Caco-2 (cell line): ENCODE measurements at regions not wholly inside any gene's neighbourhood (a gene's known extent, or its start where the extent isn't known, plus 50 kb on each side); places are given as distances from the start of the nearest gene placed in this dataset.

ENCODE experiments used
- BruUV-seq: library from RNA; stranded (reverse); fragments of 400-500 nt; replicated peaks from 2 replicates; lab custom pipeline; 2021; lab: Mats Ljungman, UMichigan
- CTCF ChIA-PET: fragments of 300-600 bp; sonication (Branson Sonifier 250); formaldehyde crosslinking; loops from one replicate; lab custom pipeline; 2022; ENCODE audit warnings: antibody characterized with exemption; lab: Charles Lee
- POLR2A ChIA-PET: fragments of 300-600 bp; sonication (Branson Sonifier 250); formaldehyde crosslinking; loops from one replicate; lab custom pipeline; 2022; ENCODE audit warnings: antibody characterized with exemption; lab: Charles Lee
- DNase-seq, 2 experiments: peaks; one replicate each; pipeline versions ENCODE4 v3.0.0 to v3.0.0-alpha.2; 2020 to 2022
- H3K27me3 ChIP-seq: replicated peaks from 2 replicates; pipeline ENCODE4 v1.6.0; 2011; ENCODE audit warnings: low read length; ENCODE audit not compliant: control insufficient read depth, insufficient read depth
- H3K36me3 ChIP-seq: 2 replicates; pipeline ENCODE4 v1.5.1; 2011; ENCODE audit warnings: low read length; ENCODE audit not compliant: control insufficient read depth, insufficient read depth
- H3K4me1 ChIP-seq: fragments of 250-450 bp; sonication (Bioruptor Pico); 2 replicates; pipeline ENCODE4 v1.5.1; 2020; ENCODE audit warnings: mild to moderate bottlenecking
- H3K4me3 ChIP-seq: 2 replicates; pipeline ENCODE4 v1.5.1; 2011; ENCODE audit warnings: low read depth, mild to moderate bottlenecking, control low read depth, low read length
- H3K9me3 ChIP-seq: fragments of 250-450 bp; sonication (Bioruptor Pico); 2 replicates; pipeline ENCODE4 v1.5.1; 2020; ENCODE audit warnings: mild to moderate bottlenecking, moderate library complexity
- H3K27ac Mint-ChIP-seq: one replicate; pipeline ENCODE4 v1.8.0; 2022; ENCODE audit warnings: mixed read lengths; ENCODE audit not compliant: unreplicated experiment
- H3K27me3 Mint-ChIP-seq: one replicate; pipeline ENCODE4 v1.8.0; 2022; ENCODE audit warnings: mixed read lengths; ENCODE audit not compliant: insufficient read depth, unreplicated experiment
- H3K36me3 Mint-ChIP-seq: one replicate; pipeline ENCODE4 v1.8.0; 2022; ENCODE audit warnings: mild to moderate bottlenecking, mixed read lengths; ENCODE audit not compliant: insufficient read depth, unreplicated experiment
- H3K4me1 Mint-ChIP-seq: one replicate; pipeline ENCODE4 v1.8.0; 2022; ENCODE audit warnings: low read depth, mixed read lengths; ENCODE audit not compliant: unreplicated experiment
- H3K4me3 Mint-ChIP-seq: one replicate; pipeline ENCODE4 v1.8.0; 2022; ENCODE audit warnings: mild to moderate bottlenecking, moderate library complexity, mixed read lengths; ENCODE audit not compliant: unreplicated experiment
- H3K9me3 Mint-ChIP-seq: one replicate; pipeline ENCODE4 v1.8.0; 2022; ENCODE audit warnings: mixed read lengths; ENCODE audit not compliant: unreplicated experiment
- CTCF ChIP-seq, 2 experiments: fragments of 200-600 bp in 1 of 2; IDR thresholded peaks; 1 replicate in 1 of 2; 2 replicates in 1 of 2; pipeline versions ENCODE4 v1.5.1 to v1.8.0; 2011 to 2022; ENCODE audit warnings: antibody characterized with exemption in 1 of 2, control low read depth in 1 of 2, inconsistent platforms in 1 of 2, low read depth in 1 of 2, low read length in 1 of 2, mild to moderate bottlenecking in 1 of 2, moderate library complexity in 1 of 2; ENCODE audit not compliant: insufficient read depth in 1 of 2, severe bottlenecking in 1 of 2, unreplicated experiment in 1 of 2
- intact Hi-C: fragments of 100-400 bp; cut with micrococcal nuclease; formaldehyde crosslinking; loops from one replicate; pipeline ENCODE4 v1.10.0; 2022; ENCODE audit not compliant: unreplicated experiment

GRCh38 chr13:47463726-47464125 lies 537.3 kb downstream of the SUCLA2 start:
- Histone ChIP-seq H3K9me3 (no peaks in the 10 kb centered on the region), H3K27me3 (no peaks in the 10 kb centered on the region), H3K4me3 (no peak overlapping the region), H3K4me1 (no peaks in the 10 kb centered on the region), H3K36me3 (no peaks in the 10 kb centered on the region)
- peaks cover 2% of the 10 kb centered on the region for H3K27me3 Mint-ChIP-seq
- H3K4me3 Mint-ChIP-seq = no peak overlapping the region
- no peaks in the 10 kb centered on the region for H3K9me3 Mint-ChIP-seq
- no peaks in the 10 kb centered on the region for H3K4me1 Mint-ChIP-seq
- BruUV-seq = no TSS peak
- no peak overlapping the region for H3K27ac Mint-ChIP-seq
- no peak for TF ChIP-seq CTCF (IDR thresholded peaks at IDR 0.05; ENCODE audit: insufficient read depth in 1 of 2, low read depth in 1 of 2, low read length in 1 of 2, severe bottlenecking in 1 of 2, unreplicated experiment in 1 of 2)
- CTCF ChIA-PET = interaction anchor here (0.6 kb wide), 1 partner anchor 37 kb away, joined by 3 read pairs; no protein-coding TSS in a partner anchor
- H3K36me3 Mint-ChIP-seq = no peaks in the 10 kb centered on the region
- intact Hi-C loops = no loop called here
- POLR2A ChIA-PET = no interaction called here
- no peak for DNase-seq

GRCh38 chr13:47463002-47463401 lies 538.1 kb downstream of the SUCLA2 start:
- Mint-ChIP-seq H3K27me3 (peaks cover 2% of the 10 kb centered on the region), H3K4me1 (no peaks in the 10 kb centered on the region), H3K27ac (no peak overlapping the region), H3K36me3 (no peaks in the 10 kb centered on the region), H3K4me3 (no peak overlapping the region), H3K9me3 (no peaks in the 10 kb centered on the region)
- no peak for TF ChIP-seq CTCF (IDR thresholded peaks at IDR 0.05; ENCODE audit: insufficient read depth in 1 of 2, low read depth in 1 of 2, low read length in 1 of 2, severe bottlenecking in 1 of 2, unreplicated experiment in 1 of 2)
- H3K36me3 ChIP-seq = no peaks in the 10 kb centered on the region
- ChIA-PET POLR2A (no interaction called here), CTCF (interaction anchor here (0.6 kb wide), 1 partner anchor 38 kb away, joined by 3 read pairs; no protein-coding TSS in a partner anchor)
- H3K27me3 ChIP-seq = no peaks in the 10 kb centered on the region
- H3K4me3 ChIP-seq = no peak overlapping the region
- H3K4me1 ChIP-seq = no peaks in the 10 kb centered on the region
- DNase-seq = no peak
- BruUV-seq = no TSS peak
- intact Hi-C loops = no loop called here
- no peaks in the 10 kb centered on the region for H3K9me3 ChIP-seq

GRCh38 chr13:47461816-47462215 lies 539.3 kb downstream of the SUCLA2 start:
- intact Hi-C loops = no loop called here
- BruUV-seq = no TSS peak
- H3K27me3 Mint-ChIP-seq = peaks cover 2% of the 10 kb centered on the region
- TF ChIP-seq CTCF (IDR thresholded peaks at IDR 0.05; ENCODE audit: insufficient read depth in 1 of 2, low read depth in 1 of 2, low read length in 1 of 2, severe bottlenecking in 1 of 2, unreplicated experiment in 1 of 2) = no peak
- Histone ChIP-seq H3K9me3 (no peaks in the 10 kb centered on the region), H3K36me3 (no peaks in the 10 kb centered on the region), H3K4me3 (no peak overlapping the region), H3K4me1 (no peaks in the 10 kb centered on the region), H3K27me3 (no peaks in the 10 kb centered on the region)
- no peak overlapping the region for H3K27ac Mint-ChIP-seq
- no peaks in the 10 kb centered on the region for H3K4me1 Mint-ChIP-seq
- CTCF ChIA-PET = interaction anchor here (0.6 kb wide), 1 partner anchor 62 kb away, joined by 5 read pairs; no protein-coding TSS in a partner anchor
- DNase-seq = no peak
- POLR2A ChIA-PET = no interaction called here
- no peaks in the 10 kb centered on the region for H3K9me3 Mint-ChIP-seq
- no peak overlapping the region for H3K4me3 Mint-ChIP-seq
- H3K36me3 Mint-ChIP-seq = no peaks in the 10 kb centered on the region
